Stimulated activated CD4-positive, alpha-beta T cell treated with anti-CD3 and anti-CD28 coated beads, Interleukin-2, amount 100 ng/mL, for 48 hours (primary cell): ENCODE measurements at regions not wholly inside any gene's neighbourhood (a gene's known extent, or its start where the extent isn't known, plus 50 kb on each side); places are given as distances from the start of the nearest gene placed in this dataset.
"Not testable (repeated sequence)": the region's sequence is repeated elsewhere in the genome, so short reads cannot be mapped to it uniquely, and the experiment has no call there.

Experiments used
- DNase-seq, 2 donors: peaks; one replicate each; pipeline ENCODE4 v3.0.0-alpha.2; 2020

GRCh38 chrX:148269513-148269912 is 230.9 kb upstream of the AFF2 start:
- DNase-seq = no peak

DNA sequence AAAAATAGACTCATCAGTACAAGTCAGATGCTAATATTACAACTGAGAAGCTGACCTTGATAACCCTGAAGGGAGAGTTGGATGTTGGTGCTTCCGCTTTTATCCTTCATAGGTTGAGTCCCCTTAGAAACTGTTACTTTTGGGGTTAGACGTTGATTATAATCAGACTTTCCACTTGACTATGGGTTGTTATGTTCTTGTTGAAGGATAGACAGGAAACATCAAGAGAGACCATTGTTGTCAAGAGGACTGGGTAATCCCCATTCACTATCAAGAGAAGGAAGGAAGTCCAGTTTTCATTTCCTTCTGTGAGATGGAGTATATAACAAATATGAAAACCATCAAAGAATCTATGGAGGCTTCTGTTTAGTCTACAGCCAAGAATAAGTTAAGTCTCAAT is 229.9 kb upstream of the AFF2 start:
- DNase-seq = no peak

DNA sequence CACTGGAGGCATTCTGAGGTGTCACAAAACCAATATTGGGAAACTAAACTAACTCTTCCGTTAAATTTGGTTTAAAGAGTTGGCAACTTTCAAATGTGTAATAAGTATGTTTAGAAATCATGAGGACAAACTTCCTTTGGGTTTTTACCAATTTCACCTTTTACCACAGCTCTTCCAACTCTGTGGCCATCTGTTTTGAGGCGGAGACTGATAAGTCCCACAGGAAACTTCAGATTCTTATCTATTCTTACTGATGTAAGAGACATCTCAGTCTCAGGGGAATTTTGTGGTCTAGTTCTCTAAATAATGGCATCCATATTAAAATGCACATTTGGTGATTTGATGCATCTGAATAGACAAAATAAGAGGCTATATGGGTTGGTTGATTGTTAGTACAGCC is 229.2 kb upstream of the AFF2 start:
- DNase-seq = no peak

- no peak for DNase-seq
Observed at GRCh38 chrX:148281920-148282319, 218.5 kb upstream of the AFF2 start.

DNA sequence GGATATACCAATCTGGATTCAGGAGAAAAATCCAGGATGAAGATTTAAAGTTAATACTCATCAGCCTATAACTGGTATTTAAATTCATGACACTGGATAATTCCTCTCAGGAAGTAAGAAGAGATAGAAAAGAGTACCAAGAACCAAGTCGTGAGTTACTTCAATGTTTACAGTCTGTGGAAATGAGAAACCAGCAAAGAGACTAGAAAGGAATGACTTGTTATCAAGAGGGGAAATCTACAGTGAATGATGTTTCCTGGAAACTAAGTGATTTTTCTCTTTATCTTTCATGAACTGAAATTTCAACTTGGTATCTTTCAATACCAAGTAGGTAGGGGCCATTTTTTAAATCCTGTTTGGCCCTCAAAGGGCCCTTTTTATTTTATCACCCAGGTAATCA is 217.9 kb upstream of the AFF2 start:
- DNase-seq = no peak

GRCh38 chrX:148284056-148284455 is 216.4 kb upstream of the AFF2 start:
- DNase-seq = no peak

DNA sequence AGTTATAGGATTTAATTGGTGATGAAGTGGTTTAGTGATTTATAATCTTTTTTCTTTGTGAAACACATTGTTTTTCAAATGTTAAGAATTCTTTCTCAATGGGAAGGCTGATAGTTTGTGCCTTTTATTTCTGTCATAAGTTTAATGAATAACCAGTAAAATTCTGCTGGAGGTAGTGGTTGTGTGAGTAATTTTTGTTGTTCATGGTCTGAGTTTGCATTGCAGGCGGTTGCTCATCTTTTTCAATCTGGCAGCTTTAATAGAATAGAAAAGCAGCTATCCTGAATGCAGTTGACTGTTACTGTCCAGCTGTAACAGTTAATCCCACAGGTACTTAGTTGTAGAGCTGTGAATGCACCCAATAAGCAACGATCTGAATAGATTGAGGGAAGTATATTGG is 215.6 kb upstream of the AFF2 start:
- DNase-seq = no peak

DNA sequence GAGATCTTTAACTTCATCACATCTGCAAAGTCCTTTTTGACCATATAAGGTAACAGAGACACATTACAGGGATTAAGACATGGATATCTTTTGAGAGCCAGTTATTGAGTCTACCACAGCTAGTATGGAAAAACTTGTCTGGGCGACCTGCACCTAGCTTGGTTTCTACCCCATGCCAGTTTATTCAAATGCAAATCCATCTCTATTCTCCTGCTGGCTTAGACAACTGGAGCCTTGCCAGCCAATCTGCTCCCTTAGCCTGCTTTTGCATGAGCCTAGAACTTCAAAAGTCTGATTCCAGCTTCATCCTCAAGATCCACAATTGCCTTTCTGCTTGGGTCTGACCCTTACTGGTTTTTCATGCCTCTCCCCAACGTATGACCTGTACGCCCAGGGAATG is 212.0 kb upstream of the AFF2 start:
- DNase-seq = no peak

GRCh38 chrX:148290041-148290440 is 210.4 kb upstream of the AFF2 start:
- no peak for DNase-seq

- DNase-seq = no peak
Observed at GRCh38 chrX:148290931-148291330, 209.5 kb upstream of the AFF2 start.

DNA sequence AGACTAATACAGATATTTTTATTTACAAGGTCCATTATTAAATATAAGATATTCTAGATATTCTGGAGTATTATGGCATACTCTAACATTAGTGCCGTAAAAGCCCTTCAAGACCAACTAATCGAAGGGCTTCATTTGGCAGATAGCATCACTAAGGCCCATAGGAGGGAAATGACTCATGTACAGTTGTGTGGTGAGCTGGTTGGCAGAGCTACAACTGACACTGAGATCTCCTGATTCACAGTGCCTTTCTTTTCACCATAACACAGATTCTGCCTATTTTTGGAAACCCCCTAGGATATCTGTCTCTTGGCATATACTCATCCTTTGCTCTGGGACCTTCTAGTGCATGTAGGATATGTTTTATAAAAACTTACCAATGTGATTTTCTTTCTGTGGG is 201.7 kb upstream of the AFF2 start:
- DNase-seq = no peak

DNA sequence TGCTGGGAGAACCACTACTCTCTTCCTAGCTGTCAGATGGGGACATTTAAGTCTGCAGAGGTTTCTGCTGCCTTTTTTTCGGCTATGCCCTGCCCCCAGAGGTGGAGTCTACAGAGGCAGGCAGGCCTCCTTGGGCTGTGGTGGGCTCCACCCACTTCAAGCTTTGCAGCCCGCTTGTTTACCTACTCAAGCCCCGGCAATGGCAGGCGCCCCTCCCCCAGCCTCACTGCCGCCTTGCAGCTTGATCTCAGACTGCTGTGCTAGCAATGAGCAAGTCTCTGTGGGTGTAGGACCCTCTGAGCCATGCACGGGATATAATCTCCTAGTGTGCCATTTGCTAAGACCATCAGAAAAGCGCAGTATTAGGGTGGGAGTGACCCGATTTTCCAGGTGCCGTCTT is 195.2 kb upstream of the AFF2 start:
- not testable (repeated sequence) for DNase-seq

GRCh38 chrX:148309413-148309812 is 191.0 kb upstream of the AFF2 start:
- DNase-seq = no peak

GRCh38 chrX:148310426-148311165 is 189.8 kb upstream of the AFF2 start:
- DNase-seq = peak; percentile 10 to 31

DNA sequence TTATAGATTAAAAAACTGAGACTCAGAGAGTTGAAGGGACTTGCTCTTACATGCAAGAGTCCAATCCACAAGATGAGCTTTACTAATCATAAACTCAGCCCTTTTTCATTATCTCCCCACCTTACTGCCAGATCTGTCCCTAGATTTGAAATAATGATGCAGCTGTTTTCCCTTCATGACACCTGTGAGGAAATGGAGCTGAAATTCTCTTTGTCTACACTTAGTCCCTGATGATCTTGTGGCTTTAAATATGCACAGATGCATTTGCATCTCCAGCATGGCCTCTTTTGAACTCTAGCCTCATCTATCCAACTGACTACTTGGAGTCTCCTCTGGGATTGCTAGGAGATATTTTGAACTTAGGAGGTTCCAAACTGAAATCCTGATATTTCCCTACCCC is 188.9 kb upstream of the AFF2 start:
- DNase-seq = no peak

- DNase-seq = no peak
Observed at GRCh38 chrX:148314876-148315275, 185.5 kb upstream of the AFF2 start.

DNA sequence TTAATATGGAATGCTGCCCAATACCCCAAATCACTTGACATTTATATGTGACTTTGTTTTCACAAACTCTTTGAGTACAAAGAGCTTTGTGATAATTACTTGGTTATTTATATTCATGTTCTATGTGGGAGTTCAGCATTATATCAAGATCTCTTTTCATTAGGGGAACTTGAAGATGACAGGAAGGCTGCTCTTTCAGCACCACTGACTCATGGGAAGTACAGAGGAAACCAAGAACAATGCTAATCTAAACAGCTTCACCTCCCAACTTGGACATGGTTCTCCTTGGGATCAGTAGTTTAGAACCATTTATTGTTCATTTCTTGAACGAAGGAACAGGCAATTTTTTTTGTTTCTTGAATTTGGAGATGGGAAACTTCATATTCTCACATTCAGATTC is 184.0 kb upstream of the AFF2 start:
- no peak for DNase-seq

GRCh38 chrX:148322906-148323305 is 177.5 kb upstream of the AFF2 start:
- DNase-seq = no peak

GRCh38 chrX:148333989-148334388 is 166.4 kb upstream of the AFF2 start:
- no peak for DNase-seq

DNA sequence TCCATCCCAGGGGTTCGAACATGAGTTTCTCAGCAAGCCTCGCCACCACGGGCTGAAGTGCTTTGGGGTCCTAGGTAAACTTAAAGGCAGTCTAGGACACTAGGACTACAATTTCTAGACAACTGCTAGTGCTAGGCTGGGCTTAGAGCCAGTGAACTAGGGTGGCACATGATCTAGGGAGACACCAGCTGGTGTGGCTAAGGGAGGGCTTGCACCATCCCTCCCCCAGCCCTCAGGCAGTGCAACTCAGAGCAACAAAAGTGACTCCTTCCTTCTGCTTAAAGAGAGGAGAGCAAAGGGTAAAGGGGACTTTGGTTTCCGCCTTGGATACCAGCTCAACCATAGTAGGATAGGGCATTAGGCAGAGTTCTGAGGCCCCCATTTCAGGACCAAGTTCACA is 162.5 kb upstream of the AFF2 start:
- DNase-seq = no peak

DNA sequence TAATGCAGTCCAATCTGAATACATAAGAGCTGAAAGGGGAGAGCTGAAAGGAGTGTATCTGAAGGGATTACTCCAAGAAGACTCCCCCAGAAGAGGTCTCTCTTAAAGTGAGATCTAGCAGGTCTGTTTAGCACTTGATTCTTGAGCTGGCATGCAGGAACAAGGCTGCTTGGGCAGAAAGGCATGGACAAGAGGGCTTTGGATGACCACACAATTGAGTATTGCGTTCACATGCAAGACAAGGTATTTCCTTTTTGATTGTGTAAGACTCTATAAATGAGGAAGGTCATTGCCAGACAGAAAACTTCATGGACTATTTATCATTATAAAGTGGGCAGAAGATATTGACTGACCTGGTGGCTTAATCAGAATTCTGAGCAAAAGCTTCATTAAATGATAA is 145.5 kb upstream of the AFF2 start:
- DNase-seq = no peak

DNA sequence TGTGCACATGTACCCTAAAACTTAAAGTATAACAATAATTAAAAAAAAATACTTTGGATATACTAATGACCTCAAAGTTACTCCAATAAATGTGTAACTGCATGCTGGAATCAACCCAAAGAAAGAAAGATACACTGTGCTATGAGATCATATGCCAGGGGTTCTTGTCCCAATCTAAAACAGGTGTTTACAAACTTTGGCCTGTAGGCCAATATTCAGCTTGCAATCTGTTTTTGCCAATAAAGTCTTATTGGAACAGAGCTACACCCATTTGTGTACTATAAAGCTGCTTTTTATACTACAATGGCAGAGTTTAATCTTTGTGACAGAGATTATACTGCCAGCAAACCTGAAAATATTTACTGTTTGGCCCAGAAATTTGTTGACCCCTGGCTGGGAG is 138.8 kb upstream of the AFF2 start:
- no peak for DNase-seq

DNA sequence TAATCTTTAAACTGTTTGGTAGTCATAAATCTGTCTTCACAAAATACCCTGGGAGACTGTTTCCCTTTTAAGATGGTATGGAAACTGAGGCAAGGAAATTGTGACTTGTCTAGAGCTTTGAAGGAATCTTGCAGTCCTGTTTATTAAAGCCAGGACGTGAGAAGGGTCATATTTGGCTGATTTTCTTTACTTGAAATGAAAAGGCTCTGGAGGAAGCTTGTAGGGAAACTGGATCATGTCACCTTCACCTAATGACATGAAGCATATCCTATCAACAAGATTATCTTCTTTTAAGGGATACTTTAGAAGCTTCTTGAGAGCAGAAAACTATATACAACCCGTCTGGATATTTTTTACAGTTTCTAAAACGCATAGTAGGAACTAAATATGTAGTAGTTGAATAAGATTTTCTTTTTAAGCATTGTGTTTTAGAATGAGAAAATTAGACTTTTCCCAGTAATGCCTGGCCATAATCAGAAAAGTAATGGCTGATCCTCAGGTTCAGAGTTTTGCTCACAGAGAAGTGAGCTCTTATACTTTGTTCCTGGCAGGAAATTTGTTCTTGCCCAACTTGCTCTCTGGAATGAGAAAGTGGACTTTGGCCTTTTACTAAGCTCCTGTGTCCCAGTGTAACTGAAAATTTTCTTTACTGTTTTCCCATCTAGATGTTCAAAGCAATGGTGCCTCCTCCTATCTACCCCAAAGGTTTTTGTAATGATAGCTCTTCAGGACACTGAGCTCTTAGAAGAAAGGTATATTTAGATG is 136.8 kb upstream of the AFF2 start:
- no peak for DNase-seq

GRCh38 chrX:148365233-148365632 is 135.2 kb upstream of the AFF2 start:
- no peak for DNase-seq

DNA sequence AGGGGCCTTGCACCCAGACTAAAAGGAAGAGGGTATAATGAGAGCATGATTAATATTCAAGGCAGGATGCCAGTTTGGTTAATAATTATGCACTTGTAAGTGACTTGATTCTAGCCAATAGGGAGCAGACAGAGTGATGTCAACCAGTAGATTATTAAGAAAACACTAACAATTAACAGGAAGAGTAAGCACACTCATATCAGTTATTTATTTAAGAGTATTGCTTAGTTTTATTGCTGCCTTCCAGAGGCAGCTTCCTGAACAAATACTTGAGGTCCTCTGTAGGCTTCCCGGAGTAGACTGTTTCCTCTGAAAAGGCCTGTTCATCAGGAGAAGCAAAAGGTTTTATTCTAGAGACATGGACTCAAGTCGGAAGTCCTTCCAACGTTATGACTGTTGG is 129.1 kb upstream of the AFF2 start:
- DNase-seq = no peak
